ENCODE measurements at regions not wholly inside any gene's neighbourhood (a gene's known extent, or its start where the extent isn't known, plus 50 kb on each side); places are given as distances from the start of the nearest gene placed in this dataset.

DNA sequence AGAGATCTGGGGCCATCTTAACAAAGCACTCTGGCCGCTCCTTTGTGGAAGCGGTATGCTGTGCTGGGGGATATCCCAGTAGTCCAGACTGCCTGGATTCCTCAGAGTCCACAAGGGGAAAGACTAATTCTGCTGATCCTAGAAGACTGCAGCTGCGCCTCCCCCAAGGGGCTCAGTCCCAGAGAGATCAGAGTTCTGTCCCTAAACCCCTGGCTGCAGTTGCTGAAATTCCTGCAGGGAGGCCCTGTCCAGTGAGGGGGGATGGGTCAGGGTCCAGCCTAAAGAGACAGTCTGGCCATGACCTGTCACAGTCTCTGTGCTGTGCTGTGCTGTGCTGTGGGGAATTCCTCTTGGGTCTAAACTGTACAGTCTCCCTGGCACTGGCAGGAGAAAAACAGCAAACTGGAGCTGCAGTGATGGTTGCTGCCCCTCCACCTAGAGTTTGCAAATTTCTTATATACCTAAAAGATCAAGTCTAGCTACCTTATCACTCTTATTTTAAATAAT lies 575.1 kb upstream of the UBE2E2 start:
- TF ChIP-seq, protein P1, sequence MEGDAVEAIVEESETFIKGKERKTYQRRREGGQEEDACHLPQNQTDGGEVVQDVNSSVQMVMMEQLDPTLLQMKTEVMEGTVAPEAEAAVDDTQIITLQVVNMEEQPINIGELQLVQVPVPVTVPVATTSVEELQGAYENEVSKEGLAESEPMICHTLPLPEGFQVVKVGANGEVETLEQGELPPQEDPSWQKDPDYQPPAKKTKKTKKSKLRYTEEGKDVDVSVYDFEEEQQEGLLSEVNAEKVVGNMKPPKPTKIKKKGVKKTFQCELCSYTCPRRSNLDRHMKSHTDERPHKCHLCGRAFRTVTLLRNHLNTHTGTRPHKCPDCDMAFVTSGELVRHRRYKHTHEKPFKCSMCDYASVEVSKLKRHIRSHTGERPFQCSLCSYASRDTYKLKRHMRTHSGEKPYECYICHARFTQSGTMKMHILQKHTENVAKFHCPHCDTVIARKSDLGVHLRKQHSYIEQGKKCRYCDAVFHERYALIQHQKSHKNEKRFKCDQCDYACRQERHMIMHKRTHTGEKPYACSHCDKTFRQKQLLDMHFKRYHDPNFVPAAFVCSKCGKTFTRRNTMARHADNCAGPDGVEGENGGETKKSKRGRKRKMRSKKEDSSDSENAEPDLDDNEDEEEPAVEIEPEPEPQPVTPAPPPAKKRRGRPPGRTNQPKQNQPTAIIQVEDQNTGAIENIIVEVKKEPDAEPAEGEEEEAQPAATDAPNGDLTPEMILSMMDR (IDR thresholded peaks at IDR 0.05) = no peak
- DNase-seq (ENCODE audit: extremely low spot score, unreplicated experiment) = no peak
- peaks cover 22% of the 10 kb centered on the region for H3K27me3 Mint-ChIP-seq (ENCODE audit: unreplicated experiment)
- no peaks in the 10 kb centered on the region for H3K4me1 Mint-ChIP-seq (ENCODE audit: unreplicated experiment)
- H3K27ac Mint-ChIP-seq (ENCODE audit: unreplicated experiment) = no peak overlapping the region
- H3K36me3 Mint-ChIP-seq (ENCODE audit: unreplicated experiment) = no peaks in the 10 kb centered on the region
- H3K9me3 Mint-ChIP-seq (ENCODE audit: unreplicated experiment) = peaks cover 13% of the 10 kb centered on the region
- H3K4me3 Mint-ChIP-seq (ENCODE audit: unreplicated experiment) = no peak overlapping the region

DNA sequence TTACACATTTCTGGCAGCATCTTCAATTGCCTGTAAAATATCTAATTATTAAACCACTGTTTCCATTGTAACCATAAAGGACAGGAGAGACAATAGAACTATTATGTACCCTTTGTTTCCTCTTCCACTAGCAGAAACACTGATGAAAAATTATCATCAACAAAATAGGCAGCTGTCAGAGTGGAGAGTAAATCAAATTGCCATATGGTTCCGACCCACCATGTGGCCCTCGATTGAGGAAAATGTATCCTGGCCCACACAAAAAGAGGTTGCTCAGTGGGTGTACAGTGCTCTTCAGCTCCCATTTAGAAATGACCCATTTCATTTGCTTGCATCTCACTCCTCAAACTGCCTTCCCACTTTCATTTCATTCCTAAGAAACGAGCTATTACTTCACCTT lies 570.6 kb upstream of the UBE2E2 start:
- DNase-seq (ENCODE audit: extremely low spot score, unreplicated experiment) = no peak
- TF ChIP-seq, protein P1 (IDR thresholded peaks at IDR 0.05) = no peak
- Mint-ChIP-seq H3K9me3 (ENCODE audit: unreplicated experiment) (no peaks in the 10 kb centered on the region), H3K36me3 (ENCODE audit: unreplicated experiment) (no peaks in the 10 kb centered on the region), H3K4me3 (ENCODE audit: unreplicated experiment) (no peak overlapping the region), H3K27ac (ENCODE audit: unreplicated experiment) (no peak overlapping the region), H3K4me1 (ENCODE audit: unreplicated experiment) (no peaks in the 10 kb centered on the region), H3K27me3 (ENCODE audit: unreplicated experiment) (peaks cover 10% of the 10 kb centered on the region)

DNA sequence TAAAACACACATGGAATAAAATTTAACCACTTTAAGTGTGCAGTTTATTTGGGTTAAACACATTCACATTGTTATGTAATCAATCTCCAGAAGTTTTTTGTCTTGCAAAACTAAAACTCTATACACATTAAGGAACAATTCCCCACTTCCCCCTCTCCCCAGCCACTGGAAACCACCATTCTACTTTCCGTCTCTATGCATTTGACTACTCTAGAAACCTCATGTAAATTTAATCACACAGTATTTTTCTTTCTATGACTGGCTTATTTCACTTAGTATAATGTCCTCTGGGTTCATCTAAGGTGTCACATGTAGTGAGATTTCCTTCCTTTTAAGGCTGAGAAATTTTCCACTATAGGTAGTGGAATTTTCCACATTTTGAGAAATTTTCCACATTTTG lies 568.7 kb upstream of the UBE2E2 start:
- no peak for DNase-seq (ENCODE audit: extremely low spot score, unreplicated experiment)
- no peak overlapping the region for H3K27ac Mint-ChIP-seq (ENCODE audit: unreplicated experiment)
- H3K4me1 Mint-ChIP-seq (ENCODE audit: unreplicated experiment) = no peaks in the 10 kb centered on the region
- H3K4me3 Mint-ChIP-seq (ENCODE audit: unreplicated experiment) = no peak overlapping the region
- TF ChIP-seq, protein P1 (IDR thresholded peaks at IDR 0.05) = no peak
- peaks cover 7% of the 10 kb centered on the region for H3K27me3 Mint-ChIP-seq (ENCODE audit: unreplicated experiment)
- H3K36me3 Mint-ChIP-seq (ENCODE audit: unreplicated experiment) = no peaks in the 10 kb centered on the region
- H3K9me3 Mint-ChIP-seq (ENCODE audit: unreplicated experiment) = peaks cover 5% of the 10 kb centered on the region

DNA sequence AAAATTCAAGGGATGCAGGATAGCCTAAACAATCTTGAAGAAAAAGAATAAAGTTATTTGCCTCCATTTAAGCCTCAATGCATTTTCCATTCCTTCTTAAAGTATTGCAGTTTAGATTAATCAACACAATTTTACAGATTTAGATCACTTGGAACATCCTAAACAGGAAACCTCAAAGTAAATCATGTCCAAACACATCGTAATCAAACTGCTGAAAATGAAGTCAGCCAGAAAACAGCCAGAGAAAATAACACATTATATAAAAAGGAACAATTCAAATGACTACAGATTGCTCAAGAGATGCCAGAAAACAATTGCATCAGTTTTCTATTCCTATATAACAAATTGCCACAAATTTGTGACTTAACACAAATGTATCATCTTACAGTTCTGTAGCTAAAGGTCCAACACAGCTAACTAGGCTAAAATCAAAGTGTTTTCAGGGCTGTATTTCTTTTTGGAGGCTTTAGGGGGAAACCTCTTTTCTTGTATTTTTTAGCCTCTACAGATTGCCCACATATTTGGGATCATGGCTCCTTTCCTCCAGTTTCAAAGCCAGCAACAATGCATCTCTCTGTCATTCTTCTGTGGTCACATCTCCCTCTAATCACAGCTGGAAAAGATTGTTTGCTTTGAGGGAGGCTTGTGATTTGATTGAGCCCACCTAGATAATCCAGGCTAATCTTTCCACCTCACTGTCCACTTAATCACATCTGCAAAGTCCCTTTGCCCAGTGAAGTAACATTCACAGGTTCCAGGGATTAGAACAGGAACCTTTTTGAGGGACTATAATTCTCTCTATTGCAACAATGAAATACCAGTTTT lies 543.3 kb upstream of the UBE2E2 start:
- TF ChIP-seq, protein P1 (IDR thresholded peaks at IDR 0.05) = no peak
- H3K9me3 Mint-ChIP-seq (ENCODE audit: unreplicated experiment) = no peaks in the 10 kb centered on the region
- H3K4me3 Mint-ChIP-seq (ENCODE audit: unreplicated experiment) = no peak overlapping the region
- peaks cover 13% of the 10 kb centered on the region for H3K27me3 Mint-ChIP-seq (ENCODE audit: unreplicated experiment)
- H3K27ac Mint-ChIP-seq (ENCODE audit: unreplicated experiment) = no peak overlapping the region
- H3K4me1 Mint-ChIP-seq (ENCODE audit: unreplicated experiment) = no peaks in the 10 kb centered on the region
- H3K36me3 Mint-ChIP-seq (ENCODE audit: unreplicated experiment) = no peaks in the 10 kb centered on the region
- DNase-seq (ENCODE audit: extremely low spot score, unreplicated experiment) = no peak

DNA sequence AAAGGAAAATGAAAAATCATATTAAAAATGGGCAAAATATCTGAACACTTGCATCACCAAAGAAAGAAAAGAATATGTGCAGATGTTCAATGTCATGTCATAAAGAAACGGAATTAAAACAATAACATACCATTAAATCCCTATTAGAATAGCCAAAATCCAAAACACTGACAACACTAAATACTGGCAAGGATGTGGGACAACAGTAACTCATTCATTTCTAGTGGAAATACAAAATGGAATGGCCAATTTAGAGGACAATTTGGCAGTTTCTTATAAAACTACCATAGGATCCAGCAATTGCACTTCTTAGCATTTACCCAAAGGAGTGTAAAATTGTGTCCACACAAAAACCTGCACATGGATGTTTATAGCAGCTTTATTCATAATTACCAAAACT lies 542.5 kb upstream of the UBE2E2 start:
- Mint-ChIP-seq H3K36me3 (ENCODE audit: unreplicated experiment) (no peaks in the 10 kb centered on the region), H3K4me3 (ENCODE audit: unreplicated experiment) (no peak overlapping the region), H3K27ac (ENCODE audit: unreplicated experiment) (no peak overlapping the region), H3K27me3 (ENCODE audit: unreplicated experiment) (peaks cover 13% of the 10 kb centered on the region), H3K4me1 (ENCODE audit: unreplicated experiment) (no peaks in the 10 kb centered on the region), H3K9me3 (ENCODE audit: unreplicated experiment) (no peaks in the 10 kb centered on the region)
- no peak for DNase-seq (ENCODE audit: extremely low spot score, unreplicated experiment)
- TF ChIP-seq, protein P1 (IDR thresholded peaks at IDR 0.05) = no peak
